ENCODE measurements at regions not wholly inside any gene's neighbourhood (a gene's known extent, or its start where the extent isn't known, plus 50 kb on each side); places are given as distances from the start of the nearest gene placed in this dataset.

GRCh38 chr9:135375001-135375400 lies 104.6 kb upstream of the PPP1R26 start:
- no peak for TF ChIP-seq TARDBP (IDR thresholded peaks at IDR 0.05)
- TF ChIP-seq CTBP1 (IDR thresholded peaks at IDR 0.05; ENCODE audit: borderline replicate concordance): no peak
- no peak for TF ChIP-seq NFRKB (IDR thresholded peaks at IDR 0.05)
- TF ChIP-seq FOXM1 (IDR thresholded peaks at IDR 0.05; ENCODE audit: borderline replicate concordance): no peak
- no peak for TF ChIP-seq SP1 (IDR thresholded peaks at IDR 0.05)
- TF ChIP-seq HDGF (IDR thresholded peaks at IDR 0.05; ENCODE audit: borderline replicate concordance): no peak
- TF ChIP-seq SUZ12 (IDR thresholded peaks at IDR 0.05): no peak
- no peak for TF ChIP-seq BHLHE40 (IDR thresholded peaks at IDR 0.05; ENCODE audit: borderline replicate concordance)
- no peak for TF ChIP-seq ZNF384 (IDR thresholded peaks at IDR 0.05)
- TF ChIP-seq PKNOX1 (IDR thresholded peaks at IDR 0.05): no peak
- TF ChIP-seq FOXK2 (IDR thresholded peaks at IDR 0.05): no peak

Measured in HEK293T (cell line).